Breast epithelium (tissue), 4 donors: ENCODE measurements at regions not wholly inside any gene's neighbourhood (a gene's known extent, or its start where the extent isn't known, plus 50 kb on each side); places are given as distances from the start of the nearest gene placed in this dataset.

Experiments used
- DNase-seq, 2 donors: peaks; one replicate each; pipeline ENCODE4 v3.0.0-alpha.2; 2019; ENCODE audit warnings: low spot score in 2 of 2
- H3K27ac ChIP-seq, 2 donors: fragments of 200-600 bp; sonication (generic) in 1 of 2; one replicate each; pipeline ENCODE4 v1.5.1; 2016 to 2019; ENCODE audit warnings: mild to moderate bottlenecking in 1 of 2
- H3K27me3 ChIP-seq, 2 donors: fragments of 200-600 bp; sonication (generic) in 1 of 2; one replicate each; pipeline versions ENCODE4 v1.5.1 to v1.6.0; 2017 to 2019; ENCODE audit warnings: control low read depth in 1 of 2, mild to moderate bottlenecking in 1 of 2
- H3K36me3 ChIP-seq: fragments of 200-600 bp; one replicate; pipeline ENCODE4 v1.5.1; 2019
- H3K4me1 ChIP-seq, 2 donors: fragments of 200-600 bp; sonication (generic); one replicate each; pipeline ENCODE4 v1.5.1; 2016 to 2019; ENCODE audit warnings: control low read depth in 1 of 2
- H3K4me3 ChIP-seq, 3 donors: fragments of 200-600 bp; sonication (generic); 1 replicate in 2 of 3; 2 replicates in 1 of 3; pipeline ENCODE4 v1.5.1; 2016 to 2019; ENCODE audit warnings: mild to moderate bottlenecking in 3 of 3, moderate library complexity in 2 of 3
- H3K9me3 ChIP-seq, 2 donors: fragments of 200-600 bp; sonication (generic) in 1 of 2; one replicate each; pipeline ENCODE4 v1.5.1; 2016 to 2019; ENCODE audit warnings: control low read depth in 1 of 2
- POLR2A ChIP-seq: fragments of 450-650 bp; IDR thresholded peaks from one replicate; pipeline ENCODE4 v1.6.1; 2016; ENCODE audit warnings: antibody characterized with exemption, mild to moderate bottlenecking, moderate library complexity
- POLR2AphosphoS5 ChIP-seq, 3 donors: sonication (generic); formaldehyde crosslinking; IDR thresholded peaks; one replicate each; pipeline ENCODE4 v1.6.1; 2017; ENCODE audit warnings: antibody characterized with exemption in 3 of 3
- intact Hi-C: fragments of 100-400 bp; cut with DNase I; formaldehyde crosslinking; loops from one replicate; pipeline ENCODE4 v1.15.1; 2023; ENCODE audit warnings: low total_unique reads
- TF ChIP-seq, protein P1 (sequence below), 3 donors: fragments of 450-650 bp; IDR thresholded peaks; one replicate each; pipeline ENCODE4 v1.5.1; 2016 to 2017; ENCODE audit warnings: antibody characterized with exemption in 3 of 3, mild to moderate bottlenecking in 3 of 3, moderate library complexity in 3 of 3

DNA sequence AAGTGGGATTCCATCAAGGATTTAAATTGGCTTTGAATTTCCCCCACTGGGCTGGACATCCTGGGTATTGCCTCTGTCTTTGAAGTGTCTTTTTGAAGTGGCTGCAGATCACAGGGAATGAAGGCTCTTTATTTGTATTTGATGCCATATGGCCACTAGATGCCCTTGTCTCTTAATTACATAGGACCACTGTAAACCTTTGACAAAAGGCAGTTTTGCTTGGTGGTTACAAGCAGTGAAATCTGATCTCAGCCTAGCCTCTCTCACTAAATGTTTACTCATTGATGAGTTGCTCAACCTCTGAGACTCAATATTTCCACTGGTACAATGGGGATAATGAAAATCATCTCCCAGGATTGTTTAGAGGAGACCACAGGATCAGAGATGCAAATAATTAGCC, 102.2 kb downstream of the INSIG2 start:
- no peak overlapping the region for H3K4me3 ChIP-seq
- H3K36me3 ChIP-seq, result no peaks in the 10 kb centered on the region
- no peak for DNase-seq
- no peaks in the 10 kb centered on the region for H3K27me3 ChIP-seq
- intact Hi-C loops, result no loop called here
- no peaks in the 10 kb centered on the region for H3K4me1 ChIP-seq
- TF ChIP-seq, protein P1, sequence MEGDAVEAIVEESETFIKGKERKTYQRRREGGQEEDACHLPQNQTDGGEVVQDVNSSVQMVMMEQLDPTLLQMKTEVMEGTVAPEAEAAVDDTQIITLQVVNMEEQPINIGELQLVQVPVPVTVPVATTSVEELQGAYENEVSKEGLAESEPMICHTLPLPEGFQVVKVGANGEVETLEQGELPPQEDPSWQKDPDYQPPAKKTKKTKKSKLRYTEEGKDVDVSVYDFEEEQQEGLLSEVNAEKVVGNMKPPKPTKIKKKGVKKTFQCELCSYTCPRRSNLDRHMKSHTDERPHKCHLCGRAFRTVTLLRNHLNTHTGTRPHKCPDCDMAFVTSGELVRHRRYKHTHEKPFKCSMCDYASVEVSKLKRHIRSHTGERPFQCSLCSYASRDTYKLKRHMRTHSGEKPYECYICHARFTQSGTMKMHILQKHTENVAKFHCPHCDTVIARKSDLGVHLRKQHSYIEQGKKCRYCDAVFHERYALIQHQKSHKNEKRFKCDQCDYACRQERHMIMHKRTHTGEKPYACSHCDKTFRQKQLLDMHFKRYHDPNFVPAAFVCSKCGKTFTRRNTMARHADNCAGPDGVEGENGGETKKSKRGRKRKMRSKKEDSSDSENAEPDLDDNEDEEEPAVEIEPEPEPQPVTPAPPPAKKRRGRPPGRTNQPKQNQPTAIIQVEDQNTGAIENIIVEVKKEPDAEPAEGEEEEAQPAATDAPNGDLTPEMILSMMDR (IDR thresholded peaks at IDR 0.05), result no peak
- no peak for TF ChIP-seq POLR2A
- no peaks in the 10 kb centered on the region for H3K9me3 ChIP-seq
- H3K27ac ChIP-seq, result no peak overlapping the region

DNA sequence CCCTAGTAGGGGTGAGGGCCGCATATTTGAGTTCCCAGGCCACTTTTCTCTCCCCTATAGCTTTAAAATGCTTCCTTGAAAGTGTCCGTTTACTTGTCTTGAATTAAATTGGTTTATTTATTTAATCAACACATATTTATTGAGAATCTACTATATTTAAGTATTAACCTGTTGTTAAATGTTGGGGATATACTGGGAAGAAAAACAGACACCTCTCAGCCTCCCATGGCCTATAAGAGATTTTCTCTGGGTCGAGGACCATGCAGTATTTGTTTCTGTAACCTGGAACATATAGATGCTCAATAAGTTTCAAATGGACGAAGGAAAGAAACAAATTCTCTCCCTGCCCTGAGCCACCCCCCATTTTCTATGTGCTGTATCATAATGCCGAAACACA, 98.6 kb downstream of the INSIG2 start:
- TF ChIP-seq, protein P1 (IDR thresholded peaks at IDR 0.05), result no peak
- no peak for TF ChIP-seq POLR2AphosphoS5 (IDR thresholded peaks at IDR 0.05)
- no peak for DNase-seq
- Histone ChIP-seq H3K9me3 (no peaks in the 10 kb centered on the region), H3K4me3 (peak overlapping the region; percentile 56 to 71 (median 57)), H3K27me3 (no peaks in the 10 kb centered on the region), H3K36me3 (no peaks in the 10 kb centered on the region), H3K4me1 (no peaks in the 10 kb centered on the region), H3K27ac (peak overlapping the region; percentile 76 to 82)
- intact Hi-C loops, result no loop called here

DNA sequence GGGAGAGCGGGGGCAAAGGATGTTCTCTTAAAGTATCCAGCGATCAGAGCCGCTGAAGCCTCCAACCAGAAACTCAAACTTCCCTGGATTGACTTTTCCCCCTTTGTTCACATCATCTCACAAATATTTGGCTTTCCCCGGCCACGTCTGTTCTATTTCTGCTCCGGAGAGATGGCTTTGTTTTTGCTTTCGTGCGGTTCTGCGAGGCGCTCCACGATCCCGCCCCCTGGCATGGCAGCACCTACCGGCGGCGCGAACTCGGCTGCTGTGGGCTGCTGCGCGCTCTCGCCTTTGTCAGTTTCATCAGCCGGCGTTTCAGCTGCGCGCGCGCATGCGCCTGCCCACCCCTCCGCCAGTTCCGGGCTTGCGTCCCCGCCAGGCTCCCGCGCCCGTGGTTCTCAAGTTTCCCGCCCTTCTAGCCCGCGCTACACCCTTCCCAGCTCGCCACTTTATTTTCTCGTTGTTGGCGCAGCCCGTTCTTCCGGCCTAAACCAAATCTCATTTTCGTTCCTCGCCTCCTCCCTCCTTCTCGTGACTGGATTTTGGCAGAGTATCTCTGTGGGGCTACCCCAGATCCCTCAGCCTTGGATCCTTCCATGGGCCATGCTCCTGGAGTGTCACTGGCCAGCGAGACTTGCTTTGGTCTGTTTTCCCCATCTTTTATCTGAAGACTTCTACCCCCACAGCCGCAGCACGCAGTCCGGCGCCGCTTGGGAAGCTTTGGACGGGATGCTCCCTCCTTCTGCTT, 98.0 kb downstream of the INSIG2 start:
- TF ChIP-seq POLR2AphosphoS5 (IDR thresholded peaks at IDR 0.05), result peak; percentile 22 to 40 (median 24)
- TF ChIP-seq POLR2A, result peak; percentile 5
- TF ChIP-seq, protein P1 (IDR thresholded peaks at IDR 0.05), result peak in 2 of 3 donors; percentile 13 to 18
- H3K36me3 ChIP-seq, result no peaks in the 10 kb centered on the region
- no peaks in the 10 kb centered on the region for H3K4me1 ChIP-seq
- no peaks in the 10 kb centered on the region for H3K9me3 ChIP-seq
- H3K4me3 ChIP-seq, result peak overlapping the region; percentile 56 to 71 (median 57)
- intact Hi-C loops, result no loop called here
- DNase-seq, result peak; percentile 63 to 76
- peak overlapping the region; percentile 76 to 82 for H3K27ac ChIP-seq
- no peaks in the 10 kb centered on the region for H3K27me3 ChIP-seq

DNA sequence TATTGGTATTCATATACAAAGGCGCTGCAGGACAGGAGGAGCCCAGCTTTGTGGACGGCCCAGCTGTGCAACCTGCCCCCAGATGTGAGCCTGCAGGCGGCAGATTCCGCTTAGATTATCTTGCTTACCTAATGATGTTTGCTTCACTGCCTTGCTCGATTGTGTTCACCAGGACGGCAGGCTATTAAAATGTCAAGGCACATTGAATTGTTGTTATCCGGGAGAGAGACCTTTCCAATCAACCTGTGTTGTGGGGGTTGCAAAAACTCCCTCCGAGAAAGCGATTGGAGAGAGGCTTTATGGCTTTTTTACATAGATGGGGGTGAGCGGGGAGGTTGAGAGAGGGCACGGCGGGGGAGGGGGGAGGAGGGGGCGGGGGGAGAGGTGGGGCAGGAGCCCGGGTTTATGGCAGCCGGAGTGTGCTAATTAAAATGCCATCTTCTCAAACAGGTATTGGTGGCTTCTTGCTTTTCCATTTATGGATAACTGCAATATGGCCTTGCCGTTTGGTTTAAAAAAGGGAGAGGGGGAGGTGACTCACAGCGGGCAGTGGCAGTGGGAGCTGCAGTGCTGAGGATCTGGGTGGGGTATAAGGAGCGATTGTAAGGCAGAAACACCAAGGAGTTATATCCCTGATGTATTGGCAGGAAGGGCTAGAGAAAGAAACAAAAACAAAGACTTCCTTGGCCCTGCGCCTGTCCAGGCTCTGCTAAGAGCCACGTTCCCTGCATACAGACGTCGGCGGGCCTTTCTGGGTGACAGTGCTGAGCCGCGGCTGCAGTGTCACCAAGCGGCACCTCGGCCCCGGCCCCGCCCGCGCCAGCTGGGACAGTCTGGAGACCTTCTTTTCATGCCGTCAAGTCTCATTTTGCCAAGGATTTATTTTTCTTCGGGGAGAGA, 97.2 kb downstream of the INSIG2 start:
- Histone ChIP-seq H3K4me1 (no peaks in the 10 kb centered on the region), H3K4me3 (peak overlapping the region; percentile 56 to 71 (median 57)), H3K27me3 (no peaks in the 10 kb centered on the region), H3K36me3 (no peaks in the 10 kb centered on the region), H3K9me3 (no peaks in the 10 kb centered on the region), H3K27ac (peak overlapping the region; percentile 76 to 82)
- peak; percentile 30 to 59 for DNase-seq
- TF ChIP-seq POLR2AphosphoS5 (IDR thresholded peaks at IDR 0.05) (no peak), POLR2A (no peak)
- TF ChIP-seq, protein P1 (IDR thresholded peaks at IDR 0.05), result no peak
- intact Hi-C loops, result no loop called here

DNA sequence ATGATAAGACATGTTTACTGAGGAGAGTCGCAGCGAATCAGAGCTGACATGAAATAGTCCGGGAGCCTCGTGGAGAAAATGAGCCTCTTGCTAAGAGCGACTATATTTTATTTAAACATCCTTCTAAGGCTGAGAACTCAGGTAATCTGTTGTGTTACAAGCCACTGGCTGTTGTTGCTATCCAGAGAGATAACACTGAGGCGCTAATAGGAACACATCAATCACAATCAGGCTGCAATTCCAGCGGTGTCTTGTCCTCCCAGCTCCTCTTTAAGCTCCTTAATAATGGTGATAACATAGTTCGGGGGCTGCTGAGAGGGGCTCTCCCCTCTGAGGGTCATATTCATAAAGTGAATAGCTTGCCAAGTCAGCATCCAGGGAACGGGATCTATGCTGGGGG, 95.1 kb downstream of the INSIG2 start:
- H3K36me3 ChIP-seq, result no peaks in the 10 kb centered on the region
- no peaks in the 10 kb centered on the region for H3K4me1 ChIP-seq
- H3K27me3 ChIP-seq, result no peaks in the 10 kb centered on the region
- no peak overlapping the region for H3K27ac ChIP-seq
- no peak for DNase-seq
- H3K4me3 ChIP-seq, result no peak overlapping the region
- H3K9me3 ChIP-seq, result no peaks in the 10 kb centered on the region
- no peak for TF ChIP-seq POLR2A
- TF ChIP-seq, protein P1 (IDR thresholded peaks at IDR 0.05), result no peak
- TF ChIP-seq POLR2AphosphoS5 (IDR thresholded peaks at IDR 0.05), result no peak
- intact Hi-C loops, result no loop called here
